Small intestine (tissue), 7 donors: ENCODE measurements at regions not wholly inside any gene's neighbourhood (a gene's known extent, or its start where the extent isn't known, plus 50 kb on each side); places are given as distances from the start of the nearest gene placed in this dataset.

ENCODE experiments used
- DNase-seq, 2 donors: peaks; one replicate each; pipeline versions ENCODE4 v3.0.0 to v3.0.0-alpha.2; 2013
- FAIRE-seq: peaks from 2 replicates; lab custom pipeline; 2012; peaks lifted over from hg19 to GRCh38; lab: Jason Lieb, UNC
- H3K27ac ChIP-seq, 3 donors: one replicate each; pipeline ENCODE4 v1.5.1; 2013; ENCODE audit warnings: low read length in 2 of 3, mild to moderate bottlenecking in 2 of 3, control low read depth in 1 of 3, inconsistent platforms in 1 of 3, low read depth in 1 of 3, moderate library complexity in 1 of 3
- H3K27me3 ChIP-seq, 3 donors: one replicate each; pipeline ENCODE4 v1.6.1; 2013; ENCODE audit warnings: low read length in 3 of 3, inconsistent platforms in 1 of 3; ENCODE audit not compliant: control insufficient read depth in 3 of 3, insufficient read depth in 3 of 3
- H3K36me3 ChIP-seq, 3 donors: one replicate each; pipeline ENCODE4 v1.6.1; 2013; ENCODE audit warnings: low read length in 3 of 3, inconsistent platforms in 1 of 3, low read depth in 1 of 3, mild to moderate bottlenecking in 1 of 3, moderate library complexity in 1 of 3; ENCODE audit not compliant: control insufficient read depth in 3 of 3, insufficient read depth in 2 of 3
- H3K4me1 ChIP-seq, 3 donors: one replicate each; pipeline ENCODE4 v1.6.1; 2013; ENCODE audit warnings: low read length in 2 of 3, inconsistent platforms in 1 of 3, low read depth in 1 of 3, mild to moderate bottlenecking in 1 of 3, moderate library complexity in 1 of 3; ENCODE audit not compliant: control insufficient read depth in 3 of 3, insufficient read depth in 2 of 3
- H3K4me3 ChIP-seq, 3 donors: one replicate each; pipeline ENCODE4 v1.5.1; 2013; ENCODE audit warnings: low read length in 3 of 3, control low read depth in 1 of 3, inconsistent platforms in 1 of 3, low read depth in 1 of 3, mild to moderate bottlenecking in 1 of 3, moderate library complexity in 1 of 3
- H3K9me3 ChIP-seq, 2 donors: one replicate each; pipeline ENCODE4 v1.6.1; 2013; ENCODE audit warnings: low read depth in 1 of 2, low read length in 1 of 2; ENCODE audit not compliant: control insufficient read depth in 2 of 2, insufficient read depth in 1 of 2
- WGBS, 3 donors: extraction: QIAGEN DNeasy Blood & Tissue Kit; methylation state at CpG; one replicate each; pipeline ENCODE4 v1.1.7; 2013; 5-methylcytosine and 5-hydroxymethylcytosine counted together
- donor health status: healthy with polysubstance abuse.
- donor health status: control.
- donor health status: control.
- donor health status: Bipolar disorder and iron deficiency.
- donor health status: healthy.

- no peaks in the 10 kb centered on the region for H3K4me1 ChIP-seq
- H3K27me3 ChIP-seq: no peaks in the 10 kb centered on the region
- no peak overlapping the region for H3K4me3 ChIP-seq
- no peak for DNase-seq
- peaks cover 0 to 11% of the 10 kb centered on the region in 2 donors for H3K9me3 ChIP-seq
- WGBS, 3 donors: 92 to 93% (median 92%) methylated on average over 15 of the region's 15 CpGs
- no peaks in the 10 kb centered on the region for H3K36me3 ChIP-seq
- FAIRE-seq: no peak
- no peak overlapping the region for H3K27ac ChIP-seq
Observed at GRCh38 chr2:5144159-5144558, 548.0 kb upstream of the SOX11 start.

GRCh38 chr2:5145053-5145452 lies 547.1 kb upstream of the SOX11 start:
- Histone ChIP-seq H3K27me3 (no peaks in the 10 kb centered on the region), H3K4me3 (no peak overlapping the region), H3K4me1 (no peaks in the 10 kb centered on the region), H3K9me3 (peaks cover 0 to 11% of the 10 kb centered on the region in 2 donors), H3K36me3 (no peaks in the 10 kb centered on the region), H3K27ac (no peak overlapping the region)
- WGBS, 3 donors: 76 to 84% (median 83%) methylated on average over 8 of the region's 8 CpGs
- FAIRE-seq: no peak
- DNase-seq: no peak

- FAIRE-seq: no peak
- H3K4me3 ChIP-seq: no peak overlapping the region
- WGBS, 3 donors: 93 to 97% (median 96%) methylated on average over 4 of the region's 4 CpGs
- no peak for DNase-seq
- no peak overlapping the region for H3K27ac ChIP-seq
- H3K4me1 ChIP-seq: no peaks in the 10 kb centered on the region
- H3K27me3 ChIP-seq: no peaks in the 10 kb centered on the region
- H3K9me3 ChIP-seq: peaks cover 0 to 12% of the 10 kb centered on the region in 2 donors
- H3K36me3 ChIP-seq: no peaks in the 10 kb centered on the region
Observed at GRCh38 chr2:5145801-5146200, 546.4 kb upstream of the SOX11 start.

GRCh38 chr2:5148392-5149085 lies 543.6 kb upstream of the SOX11 start:
- Histone ChIP-seq H3K4me3 (no peak overlapping the region), H3K27me3 (no peaks in the 10 kb centered on the region), H3K36me3 (no peaks in the 10 kb centered on the region), H3K9me3 (peaks cover 0 to 12% of the 10 kb centered on the region in 2 donors), H3K4me1 (no peaks in the 10 kb centered on the region), H3K27ac (no peak overlapping the region)
- DNase-seq: no peak
- 77 to 83% (median 82%) methylated on average over 5 of the region's 5 CpGs for WGBS, 3 donors
- FAIRE-seq: no peak

- no peak for DNase-seq
- no peak for FAIRE-seq
- Histone ChIP-seq H3K4me1 (no peaks in the 10 kb centered on the region), H3K9me3 (peaks cover 0 to 14% of the 10 kb centered on the region in 2 donors), H3K27ac (no peak overlapping the region), H3K27me3 (no peaks in the 10 kb centered on the region), H3K36me3 (no peaks in the 10 kb centered on the region), H3K4me3 (no peak overlapping the region)
- WGBS, 3 donors: 76 to 89% (median 78%) methylated on average over 5 of the region's 5 CpGs
Observed at GRCh38 chr2:5150871-5151270, 541.3 kb upstream of the SOX11 start.

GRCh38 chr2:5164776-5165525 lies 527.2 kb upstream of the SOX11 start:
- FAIRE-seq: no peak

GRCh38 chr2:5172923-5173322 lies 519.3 kb upstream of the SOX11 start:
- Histone ChIP-seq H3K27me3 (no peaks in the 10 kb centered on the region), H3K4me3 (no peak overlapping the region), H3K27ac (no peak overlapping the region), H3K4me1 (no peaks in the 10 kb centered on the region), H3K36me3 (no peaks in the 10 kb centered on the region), H3K9me3 (peaks cover 1 to 5% of the 10 kb centered on the region in 2 donors)
- WGBS, 3 donors: 50 to 66% (median 59%) methylated on average over 2 of the region's 2 CpGs
- FAIRE-seq: no peak
- no peak for DNase-seq

More at GRCh38 chr2:5164776-5165525, 527.2 kb upstream of the SOX11 start:
- no peak for DNase-seq
- Histone ChIP-seq H3K27ac (no peak overlapping the region), H3K36me3 (no peaks in the 10 kb centered on the region), H3K4me3 (no peak overlapping the region), H3K4me1 (no peaks in the 10 kb centered on the region), H3K9me3 (peaks cover 0 to 3% of the 10 kb centered on the region in 2 donors), H3K27me3 (no peaks in the 10 kb centered on the region)
- WGBS, 3 donors: 53 to 71% (median 69%) methylated on average over 3 of the region's 3 CpGs

- H3K4me1 ChIP-seq: no peaks in the 10 kb centered on the region
- WGBS, 3 donors: 79 to 84% (median 81%) methylated on average over 2 of the region's 2 CpGs
- FAIRE-seq (no peak), DNase-seq (no peak)
- H3K9me3 ChIP-seq: peaks cover 1 to 5% of the 10 kb centered on the region in 2 donors
- no peak overlapping the region for H3K4me3 ChIP-seq
- no peaks in the 10 kb centered on the region for H3K36me3 ChIP-seq
- H3K27me3 ChIP-seq: no peaks in the 10 kb centered on the region
- no peak overlapping the region for H3K27ac ChIP-seq
Observed at GRCh38 chr2:5173876-5174535, 518.2 kb upstream of the SOX11 start.
